ENCODE measurements at regions not wholly inside any gene's neighbourhood (a gene's known extent, or its start where the extent isn't known, plus 50 kb on each side); places are given as distances from the start of the nearest gene placed in this dataset.
A peak's percentile ranks its signal among the peaks of the same experiment; 100 is the strongest.

DNA sequence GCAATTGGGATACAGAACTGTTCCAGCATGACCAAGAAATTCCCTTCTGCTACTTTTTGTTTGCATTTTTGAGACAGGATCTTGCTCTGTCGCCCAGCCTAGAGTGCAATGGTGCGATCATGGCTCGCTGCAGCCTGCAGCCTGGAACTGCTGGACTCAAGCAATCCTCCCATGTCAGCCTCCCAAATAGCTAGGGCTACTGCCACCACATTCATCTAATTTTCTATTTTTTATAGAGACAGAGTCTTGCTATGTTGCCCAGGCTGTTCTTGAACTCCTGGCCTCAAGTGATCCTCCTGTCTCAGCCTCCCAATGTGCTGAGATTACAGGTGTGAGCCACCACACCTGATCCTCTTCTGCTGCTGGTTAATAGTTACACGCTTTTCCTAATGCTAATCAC lies 204.9 kb downstream of the SOX4 start:
- no peak for DNase-seq (ENCODE audit: low read depth)
- H3K36me3 ChIP-seq (ENCODE audit: control insufficient read depth, insufficient read depth, low read length), result no peaks in the 10 kb centered on the region
- H3K4me3 ChIP-seq (ENCODE audit: low read depth, low read length), result no peak overlapping the region
- TF ChIP-seq, protein P1, sequence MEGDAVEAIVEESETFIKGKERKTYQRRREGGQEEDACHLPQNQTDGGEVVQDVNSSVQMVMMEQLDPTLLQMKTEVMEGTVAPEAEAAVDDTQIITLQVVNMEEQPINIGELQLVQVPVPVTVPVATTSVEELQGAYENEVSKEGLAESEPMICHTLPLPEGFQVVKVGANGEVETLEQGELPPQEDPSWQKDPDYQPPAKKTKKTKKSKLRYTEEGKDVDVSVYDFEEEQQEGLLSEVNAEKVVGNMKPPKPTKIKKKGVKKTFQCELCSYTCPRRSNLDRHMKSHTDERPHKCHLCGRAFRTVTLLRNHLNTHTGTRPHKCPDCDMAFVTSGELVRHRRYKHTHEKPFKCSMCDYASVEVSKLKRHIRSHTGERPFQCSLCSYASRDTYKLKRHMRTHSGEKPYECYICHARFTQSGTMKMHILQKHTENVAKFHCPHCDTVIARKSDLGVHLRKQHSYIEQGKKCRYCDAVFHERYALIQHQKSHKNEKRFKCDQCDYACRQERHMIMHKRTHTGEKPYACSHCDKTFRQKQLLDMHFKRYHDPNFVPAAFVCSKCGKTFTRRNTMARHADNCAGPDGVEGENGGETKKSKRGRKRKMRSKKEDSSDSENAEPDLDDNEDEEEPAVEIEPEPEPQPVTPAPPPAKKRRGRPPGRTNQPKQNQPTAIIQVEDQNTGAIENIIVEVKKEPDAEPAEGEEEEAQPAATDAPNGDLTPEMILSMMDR (IDR thresholded peaks at IDR 0.05; ENCODE audit: insufficient read depth, low read length, poor library complexity, severe bottlenecking), result no peak
- no peaks in the 10 kb centered on the region for H3K27me3 ChIP-seq (ENCODE audit: control insufficient read depth, insufficient read depth, low read length)

DNA sequence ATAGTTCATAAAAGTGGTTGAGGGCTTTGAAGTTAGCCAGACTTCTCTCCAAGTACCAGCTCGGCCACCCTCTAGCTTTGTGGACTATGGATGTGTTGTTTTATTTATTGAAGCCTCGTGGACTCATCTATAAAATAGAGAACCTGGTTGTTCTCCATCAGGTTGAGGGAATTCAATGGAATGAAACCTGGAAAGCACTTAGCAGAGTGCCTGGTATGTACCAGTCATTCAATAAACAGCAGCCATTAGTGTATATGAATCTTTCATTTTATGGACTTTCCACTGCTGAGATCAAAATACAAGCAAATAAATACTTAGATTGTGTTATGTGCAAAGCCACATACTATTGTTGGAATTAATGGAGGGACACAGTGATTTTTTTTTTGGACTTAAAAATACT lies 206.8 kb downstream of the SOX4 start:
- no peak for DNase-seq (ENCODE audit: low read depth)
- Histone ChIP-seq H3K27me3 (ENCODE audit: control insufficient read depth, insufficient read depth, low read length) (no peaks in the 10 kb centered on the region), H3K36me3 (ENCODE audit: control insufficient read depth, insufficient read depth, low read length) (no peaks in the 10 kb centered on the region), H3K4me3 (ENCODE audit: low read depth, low read length) (no peak overlapping the region)
- TF ChIP-seq, protein P1 (IDR thresholded peaks at IDR 0.05; ENCODE audit: insufficient read depth, low read length, poor library complexity, severe bottlenecking), result no peak

DNA sequence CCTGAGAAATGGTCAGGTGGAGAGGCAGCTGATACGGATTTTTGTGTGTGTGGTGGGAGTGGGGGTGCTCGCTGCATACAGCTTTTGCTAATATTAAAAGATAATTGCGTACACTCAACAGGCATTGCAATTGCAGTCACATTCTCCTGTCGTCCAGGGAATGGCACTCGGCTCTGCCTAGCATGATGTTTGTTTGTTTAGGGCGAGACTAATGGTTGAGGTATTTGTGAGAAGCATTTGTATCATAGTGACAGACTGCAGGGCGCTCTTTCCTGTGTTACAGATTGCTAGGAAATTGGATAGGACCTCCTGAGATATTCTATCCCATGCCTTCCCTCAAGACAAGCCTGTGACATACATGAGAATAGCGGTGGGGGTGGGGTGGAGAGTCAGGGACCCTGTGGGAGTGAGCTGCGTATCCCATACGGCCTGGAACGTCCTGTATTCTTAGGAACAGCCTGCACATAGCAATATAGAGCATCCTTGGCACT lies 207.4 kb downstream of the SOX4 start:
- no peak overlapping the region for H3K4me3 ChIP-seq (ENCODE audit: low read depth, low read length)
- TF ChIP-seq, protein P1 (IDR thresholded peaks at IDR 0.05; ENCODE audit: insufficient read depth, low read length, poor library complexity, severe bottlenecking), result no peak
- DNase-seq (ENCODE audit: low read depth), result peak; percentile 61
- H3K27me3 ChIP-seq (ENCODE audit: control insufficient read depth, insufficient read depth, low read length), result no peaks in the 10 kb centered on the region
- H3K36me3 ChIP-seq (ENCODE audit: control insufficient read depth, insufficient read depth, low read length), result no peaks in the 10 kb centered on the region

DNA sequence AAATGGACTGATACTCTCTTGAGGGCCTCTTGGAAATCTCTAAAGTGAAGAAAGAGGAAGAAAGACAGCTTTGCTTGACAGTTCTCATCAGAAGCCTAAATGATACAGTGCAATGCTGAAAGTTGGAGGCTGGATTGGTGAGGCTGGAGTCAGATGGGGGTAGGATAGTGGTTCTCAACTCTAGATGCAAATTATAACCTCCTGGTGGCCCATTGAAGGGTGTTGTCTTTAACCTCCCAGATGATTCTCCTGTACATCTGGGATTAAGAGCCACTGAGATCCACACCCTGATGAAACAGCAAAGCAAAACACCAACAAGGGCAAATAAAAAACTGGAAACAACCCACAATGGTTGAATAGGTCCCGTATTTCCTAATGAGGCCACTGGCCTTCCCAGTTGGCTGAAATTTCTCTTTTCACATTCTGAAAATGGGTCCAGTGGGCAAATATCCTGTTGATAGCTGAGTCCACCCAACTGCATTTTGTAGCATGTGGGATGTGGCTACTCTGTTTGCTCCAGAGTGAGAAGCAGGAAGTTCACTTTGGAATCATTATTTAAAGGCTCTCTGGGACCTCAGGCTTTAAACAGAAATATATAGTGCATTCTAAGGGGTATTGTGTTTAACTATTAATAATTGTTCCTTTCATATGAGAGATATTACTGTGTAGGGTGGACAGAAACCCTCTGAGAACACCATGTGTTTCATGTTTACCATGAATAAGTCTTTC lies 208.1 kb downstream of the SOX4 start:
- TF ChIP-seq, protein P1 (IDR thresholded peaks at IDR 0.05; ENCODE audit: insufficient read depth, low read length, poor library complexity, severe bottlenecking), result no peak
- H3K27me3 ChIP-seq (ENCODE audit: control insufficient read depth, insufficient read depth, low read length), result no peaks in the 10 kb centered on the region
- H3K36me3 ChIP-seq (ENCODE audit: control insufficient read depth, insufficient read depth, low read length), result no peaks in the 10 kb centered on the region
- no peak for DNase-seq (ENCODE audit: low read depth)
- H3K4me3 ChIP-seq (ENCODE audit: low read depth, low read length), result no peak overlapping the region

DNA sequence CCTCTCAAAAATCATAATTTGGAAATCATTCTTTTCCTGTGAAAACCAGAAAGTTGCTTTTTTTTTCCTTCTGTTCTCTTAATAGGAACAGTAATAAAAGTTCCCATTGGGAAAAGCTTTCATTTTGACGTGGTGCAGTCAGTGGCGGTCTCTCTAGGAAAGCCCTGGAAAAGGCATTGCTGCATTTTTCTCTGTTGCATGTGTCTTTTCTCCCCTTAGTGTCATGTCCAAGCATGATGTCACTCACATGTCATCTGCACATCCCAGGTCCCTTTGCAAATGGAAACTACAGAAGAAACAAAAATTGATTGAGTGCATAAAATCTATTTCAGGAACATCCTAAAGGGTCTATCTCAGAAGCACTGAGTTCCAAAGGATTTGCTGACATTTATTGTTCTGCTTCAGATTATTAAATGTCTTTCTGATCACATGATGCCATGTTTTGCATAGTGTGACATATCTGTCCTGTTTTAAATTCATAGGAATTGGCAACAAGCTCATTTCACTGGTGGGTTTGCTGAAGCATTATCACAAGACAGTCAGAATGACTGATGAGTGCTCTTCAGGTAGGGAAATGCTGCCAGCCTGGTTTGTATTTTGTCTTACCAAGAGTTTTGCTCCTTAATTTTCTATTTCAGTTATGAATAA lies 208.7 kb downstream of the SOX4 start:
- H3K36me3 ChIP-seq (ENCODE audit: control insufficient read depth, insufficient read depth, low read length), result no peaks in the 10 kb centered on the region
- DNase-seq (ENCODE audit: low read depth), result no peak
- TF ChIP-seq, protein P1 (IDR thresholded peaks at IDR 0.05; ENCODE audit: insufficient read depth, low read length, poor library complexity, severe bottlenecking), result no peak
- H3K4me3 ChIP-seq (ENCODE audit: low read depth, low read length), result no peak overlapping the region
- no peaks in the 10 kb centered on the region for H3K27me3 ChIP-seq (ENCODE audit: control insufficient read depth, insufficient read depth, low read length)
